GM21515 (cell line): ENCODE measurements at regions not wholly inside any gene's neighbourhood (a gene's known extent, or its start where the extent isn't known, plus 50 kb on each side); places are given as distances from the start of the nearest gene placed in this dataset.
"Not testable (repeated sequence)": the region's sequence is repeated elsewhere in the genome, so short reads cannot be mapped to it uniquely, and the experiment has no call there.

Experiments
- ATAC-seq: cut with Tn5 transposase; IDR thresholded peaks from one replicate; pipeline ENCODE4 v1.9.1; 2021; ENCODE audit not compliant: unreplicated experiment

- ATAC-seq, result no peak
These were observed 393.8 kb downstream of the SMOC2 start for GRCh38 chr6:168834801-168835200.

DNA sequence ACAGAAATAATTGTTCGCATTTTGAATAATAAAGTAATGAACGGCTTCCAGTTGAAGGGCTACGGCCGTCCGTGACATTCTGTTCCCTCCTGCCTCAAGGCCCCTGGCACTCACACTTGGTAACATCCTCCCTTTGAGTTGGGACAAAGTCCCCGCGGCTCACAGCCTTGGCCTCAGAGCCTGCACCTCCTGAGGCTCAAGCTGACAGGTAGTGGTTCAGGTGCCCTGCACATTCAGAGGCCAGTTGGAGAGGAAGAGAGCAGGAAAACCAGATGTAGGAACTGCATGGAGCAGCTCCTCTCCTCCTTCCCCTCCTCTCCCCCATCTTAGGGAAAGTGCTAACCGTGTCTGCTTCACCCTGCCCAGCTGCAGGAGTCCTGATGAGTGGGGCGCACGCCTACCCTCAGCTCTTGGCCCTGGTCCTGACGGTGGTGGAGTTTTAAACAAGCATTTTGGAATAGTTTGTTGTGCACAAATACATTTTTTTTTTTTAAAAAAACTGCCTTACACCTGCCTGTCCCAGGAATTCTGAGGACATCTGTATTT is 393.1 kb downstream of the SMOC2 start:
- no peak for ATAC-seq

GRCh38 chr6:168828800-168829199 is 387.8 kb downstream of the SMOC2 start:
- ATAC-seq, result no peak

GRCh38 chr6:168828035-168828434 is 387.1 kb downstream of the SMOC2 start:
- ATAC-seq, result no peak

DNA sequence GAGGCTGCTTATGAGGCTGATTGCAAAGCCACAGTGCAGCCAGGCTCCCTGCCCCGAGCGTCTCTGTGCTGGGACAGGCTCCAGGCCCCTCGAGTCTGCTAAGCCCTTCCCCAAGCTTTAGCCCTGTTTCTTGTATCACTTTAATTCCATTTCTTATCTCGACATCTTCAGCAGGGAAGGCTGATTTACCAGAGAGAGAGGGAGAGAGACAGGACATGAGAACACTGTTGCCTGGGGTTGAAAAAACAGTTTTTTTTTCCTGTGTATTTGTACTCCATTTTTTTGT is 386.5 kb downstream of the SMOC2 start:
- no peak for ATAC-seq

- ATAC-seq, result no peak
These were observed 386.0 kb downstream of the SMOC2 start for GRCh38 chr6:168826726-168827585.

GRCh38 chr6:168826078-168826390 is 385.1 kb downstream of the SMOC2 start:
- ATAC-seq, result no peak

DNA sequence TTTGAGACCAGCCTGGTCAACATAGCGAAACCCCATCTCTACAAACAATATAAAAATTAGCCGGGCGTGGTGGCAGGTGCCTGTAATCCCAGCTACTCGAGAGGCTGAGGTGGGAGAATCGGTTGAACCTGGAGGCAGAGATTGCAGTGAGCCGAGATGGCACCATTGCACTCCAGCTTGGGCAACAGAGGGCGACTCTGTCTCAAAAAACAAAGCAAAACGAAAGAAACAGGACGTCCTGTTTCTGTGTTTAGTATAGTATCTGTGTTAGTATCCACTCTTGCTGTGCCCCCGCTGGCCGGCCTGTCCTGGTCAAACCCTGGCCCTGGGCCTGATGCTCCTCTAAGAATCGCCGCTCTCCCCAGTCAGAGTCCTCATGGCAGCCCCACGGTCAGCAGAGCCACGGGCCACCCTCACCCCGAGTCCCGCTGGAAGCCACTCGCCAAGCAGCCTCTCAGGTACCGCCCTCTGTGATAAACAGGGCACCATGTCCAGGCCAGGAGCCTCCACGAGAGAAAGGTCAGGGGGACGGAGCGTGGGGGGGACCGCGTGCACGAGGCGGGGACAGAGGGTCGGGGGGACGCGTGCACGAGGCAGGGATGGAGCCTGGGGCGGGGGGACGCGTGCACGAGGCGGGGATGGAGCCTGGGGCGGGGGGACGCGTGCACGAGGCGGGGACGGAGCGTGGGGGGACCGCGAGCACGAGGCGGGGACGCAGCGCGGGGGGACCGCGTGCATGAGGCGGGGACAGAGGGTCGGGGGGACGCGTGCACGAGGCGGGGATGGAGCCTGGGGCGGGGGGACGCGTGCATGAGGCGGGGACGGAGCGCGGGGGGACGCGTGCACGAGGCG is 384.5 kb downstream of the SMOC2 start:
- no peak for ATAC-seq

- ATAC-seq, result no peak
These were observed 382.6 kb downstream of the SMOC2 start for GRCh38 chr6:168823397-168824212.

DNA sequence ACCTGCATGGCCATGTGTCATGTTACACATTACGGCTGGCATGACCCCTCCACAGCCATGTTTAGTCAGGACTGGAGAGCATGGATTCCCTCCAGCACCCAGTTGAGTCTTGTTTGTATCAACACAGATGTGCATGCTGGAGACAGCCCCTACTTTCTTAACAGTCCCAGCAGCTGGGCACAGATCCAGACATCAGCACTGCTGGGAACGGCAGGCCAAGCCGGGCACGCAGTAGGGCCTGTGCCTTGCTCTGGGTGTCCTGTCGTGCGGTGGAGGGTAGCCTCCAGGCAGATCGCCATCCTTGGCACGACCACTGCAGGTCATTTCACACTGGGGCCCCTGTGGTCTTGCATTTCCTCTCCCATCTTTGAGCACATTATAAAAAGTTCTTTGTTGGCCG is 381.4 kb downstream of the SMOC2 start:
- no peak for ATAC-seq

GRCh38 chr6:168819546-168819945 is 378.6 kb downstream of the SMOC2 start:
- no peak for ATAC-seq

- no peak for ATAC-seq
These were observed 376.7 kb downstream of the SMOC2 start for GRCh38 chr6:168817558-168818159.

GRCh38 chr6:168815229-168815628 is 374.2 kb downstream of the SMOC2 start:
- no peak for ATAC-seq

- no peak for ATAC-seq
These were observed 367.2 kb downstream of the SMOC2 start for GRCh38 chr6:168808232-168808631.

DNA sequence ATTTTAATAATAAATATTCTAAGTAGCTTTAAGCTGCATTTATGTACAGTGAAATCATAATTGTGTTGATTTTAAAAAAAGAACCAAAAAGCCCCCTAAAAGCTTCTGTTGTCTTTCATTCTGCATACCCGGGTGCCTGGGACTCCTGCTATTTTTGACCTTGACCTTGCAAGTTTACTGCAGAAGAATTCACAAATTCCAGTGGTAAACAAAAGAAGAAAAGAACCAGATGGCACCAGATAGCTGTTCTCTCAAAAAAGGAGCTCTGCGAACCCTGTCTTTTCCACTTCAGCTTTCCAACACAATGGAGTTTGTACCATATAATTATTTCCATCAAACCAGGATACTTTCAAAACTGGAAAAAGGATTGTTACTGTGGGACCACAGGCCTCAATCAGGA is 363.3 kb downstream of the SMOC2 start:
- no peak for ATAC-seq

DNA sequence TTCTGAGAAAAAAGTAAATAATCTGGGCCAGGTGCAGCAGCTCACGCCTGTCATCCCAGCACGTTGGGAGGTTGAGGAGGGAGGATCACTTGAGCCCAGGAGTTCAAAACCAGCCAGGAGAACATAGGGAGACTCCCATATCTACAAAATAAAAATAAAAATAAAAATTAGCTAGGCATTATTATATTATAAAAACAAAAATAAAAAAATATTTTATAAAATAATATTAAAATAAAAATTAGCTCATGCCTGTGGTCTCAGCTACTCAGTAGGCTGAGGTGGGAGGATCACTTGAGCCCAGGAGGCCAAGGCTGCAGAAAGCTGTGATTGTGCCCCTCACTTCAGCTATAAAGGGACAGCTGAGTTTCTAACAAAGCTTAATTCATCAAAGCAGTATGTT is 362.9 kb downstream of the SMOC2 start:
- ATAC-seq, result no peak

- ATAC-seq, result no peak
These were observed 358.1 kb downstream of the SMOC2 start for GRCh38 chr6:168799067-168799466.

DNA sequence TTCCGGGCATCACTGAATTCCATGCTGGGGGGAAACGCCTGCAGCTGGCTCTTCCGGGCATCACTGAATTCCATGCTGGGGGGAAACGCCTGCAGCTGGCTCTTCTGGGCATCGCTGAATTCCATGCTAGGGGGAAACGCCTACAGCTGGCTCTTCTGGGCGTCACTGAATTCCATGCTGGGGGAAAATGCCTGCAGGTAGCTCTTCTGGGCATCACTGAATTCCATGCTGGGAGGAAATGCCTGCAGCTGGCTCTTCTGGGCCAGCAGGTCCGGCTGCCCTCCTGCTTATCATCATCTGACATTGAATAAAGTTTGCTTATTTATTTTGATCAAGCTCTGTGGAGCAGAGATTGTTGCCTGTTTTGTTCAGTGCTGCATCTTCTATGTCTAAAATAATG is 355.1 kb downstream of the SMOC2 start:
- ATAC-seq, result no peak

DNA sequence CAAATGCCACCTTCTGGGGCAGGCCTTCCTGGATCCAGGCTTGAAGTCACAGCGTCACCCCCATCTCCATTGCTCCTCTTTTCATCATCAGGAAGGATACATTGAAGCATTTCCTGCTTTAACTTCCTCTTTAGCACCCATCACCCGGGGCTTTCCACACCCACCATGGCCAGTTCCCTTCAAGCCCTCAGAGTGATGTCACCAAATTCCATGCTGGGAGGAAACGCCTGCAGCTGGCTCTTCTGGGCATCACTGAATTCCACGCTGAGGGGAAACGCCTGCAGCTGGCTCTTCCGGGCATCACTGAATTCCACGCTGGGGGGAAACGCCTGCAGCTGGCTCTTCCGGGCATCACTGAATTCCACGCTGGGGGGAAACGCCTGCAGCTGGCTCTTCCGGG is 354.6 kb downstream of the SMOC2 start:
- not testable (repeated sequence) for ATAC-seq

DNA sequence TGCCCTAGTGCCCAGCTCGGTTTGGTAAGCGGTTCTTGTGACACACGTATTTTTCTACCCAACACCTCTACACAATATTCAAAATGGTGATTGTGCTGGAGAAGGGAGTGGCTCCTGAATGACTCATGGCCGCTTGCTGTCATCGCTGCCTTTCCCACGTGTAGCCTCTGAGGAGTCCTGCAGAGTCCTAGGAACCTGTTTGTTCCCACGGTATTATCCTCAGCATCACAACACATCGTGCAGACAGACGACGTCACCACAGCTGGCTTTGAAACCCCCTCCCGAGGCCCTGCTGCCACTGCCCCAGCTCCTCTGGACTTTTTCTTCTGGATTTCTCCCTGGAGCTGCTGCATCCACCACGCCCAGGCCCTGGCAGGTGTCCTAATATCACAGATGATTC is 353.5 kb downstream of the SMOC2 start:
- no peak for ATAC-seq

DNA sequence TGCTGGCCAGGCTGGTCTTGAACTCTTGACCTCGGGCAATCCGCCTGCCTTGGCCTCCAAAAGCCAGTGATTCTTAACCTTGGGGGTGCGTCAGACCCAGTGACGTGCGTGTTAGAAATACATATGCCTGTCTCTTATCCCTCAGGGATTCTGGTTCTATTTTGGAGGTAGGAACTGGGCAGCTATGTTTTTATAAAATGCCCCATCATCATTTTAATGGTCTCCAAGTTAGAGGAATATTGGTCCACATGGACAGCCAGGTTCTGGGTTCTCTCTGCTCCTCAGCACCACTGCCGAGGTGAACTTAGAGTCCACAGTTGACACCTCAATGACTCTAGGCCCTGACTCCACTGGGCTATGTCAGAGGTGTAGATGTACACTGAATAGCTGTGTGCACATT is 352.7 kb downstream of the SMOC2 start:
- no peak for ATAC-seq
